Smooth muscle cell (in vitro differentiated cells): ENCODE measurements at regions not wholly inside any gene's neighbourhood (a gene's known extent, or its start where the extent isn't known, plus 50 kb on each side); places are given as distances from the start of the nearest gene placed in this dataset.

ENCODE experiments used
- DNase-seq: peaks from one replicate; lab custom pipeline; 2025; ENCODE audit not compliant: unreplicated experiment; lab: John Stamatoyannopoulos, UW
- H2AFZ ChIP-seq: fragments of 200-600 bp; sonication (generic); 2 replicates; pipeline ENCODE4 v1.6.0; 2016; ENCODE audit warnings: antibody characterized with exemption, low read depth, mild to moderate bottlenecking
- H3F3A ChIP-seq: fragments of 200-600 bp; sonication (generic); 2 replicates; pipeline ENCODE4 v1.6.0; 2017; ENCODE audit warnings: antibody characterized with exemption, low read depth
- H3K27ac ChIP-seq: fragments of 200-600 bp; sonication (generic); 2 replicates; pipeline ENCODE4 v1.5.1; 2016; ENCODE audit warnings: low read depth, mild to moderate bottlenecking
- H3K27me3 ChIP-seq: fragments of 200-600 bp; sonication (generic); 2 replicates; pipeline ENCODE4 v1.6.1; 2016; ENCODE audit warnings: low read depth, mild to moderate bottlenecking
- H3K36me3 ChIP-seq: fragments of 200-600 bp; sonication (generic); 2 replicates; pipeline ENCODE4 v1.5.1; 2016; ENCODE audit warnings: low read depth
- H3K4me1 ChIP-seq: fragments of 200-600 bp; sonication (generic); 2 replicates; pipeline ENCODE4 v1.5.1; 2016; ENCODE audit warnings: low read depth
- H3K4me2 ChIP-seq: fragments of 200-600 bp; sonication (generic); 2 replicates; pipeline ENCODE4 v1.6.0; 2016; ENCODE audit warnings: mild to moderate bottlenecking
- H3K4me3 ChIP-seq: fragments of 200-600 bp; sonication (generic); 2 replicates; pipeline ENCODE4 v1.5.1; 2016; ENCODE audit warnings: mild to moderate bottlenecking
- H3K79me2 ChIP-seq: fragments of 200-600 bp; sonication (generic); 2 replicates; pipeline ENCODE4 v1.6.0; 2016; ENCODE audit warnings: low read depth, mild to moderate bottlenecking
- H3K9ac ChIP-seq: fragments of 200-600 bp; sonication (generic); 2 replicates; pipeline ENCODE4 v1.6.0; 2016; ENCODE audit warnings: low read depth
- H3K9me3 ChIP-seq: fragments of 200-600 bp; sonication (generic); replicated peaks from 2 replicates; pipeline ENCODE4 v1.5.1; 2016; ENCODE audit warnings: low read depth
- H4K20me1 ChIP-seq: fragments of 200-600 bp; sonication (generic); 2 replicates; pipeline ENCODE4 v1.6.0; 2016; ENCODE audit warnings: low read depth
- WGBS: methylation state at CpG from one replicate; pipeline ENCODE4 v1.1.7; 2016; ENCODE audit warnings: low lambda C conversion rate; 5-methylcytosine and 5-hydroxymethylcytosine counted together
- TF ChIP-seq, protein P1 (sequence below): fragments of 200-600 bp; sonication (generic); IDR thresholded peaks from 2 replicates; pipeline ENCODE4 v1.5.1; 2017; ENCODE audit warnings: borderline replicate concordance, mild to moderate bottlenecking, antibody characterized with exemption; ENCODE audit not compliant: insufficient read depth, poor library complexity, severe bottlenecking

DNA sequence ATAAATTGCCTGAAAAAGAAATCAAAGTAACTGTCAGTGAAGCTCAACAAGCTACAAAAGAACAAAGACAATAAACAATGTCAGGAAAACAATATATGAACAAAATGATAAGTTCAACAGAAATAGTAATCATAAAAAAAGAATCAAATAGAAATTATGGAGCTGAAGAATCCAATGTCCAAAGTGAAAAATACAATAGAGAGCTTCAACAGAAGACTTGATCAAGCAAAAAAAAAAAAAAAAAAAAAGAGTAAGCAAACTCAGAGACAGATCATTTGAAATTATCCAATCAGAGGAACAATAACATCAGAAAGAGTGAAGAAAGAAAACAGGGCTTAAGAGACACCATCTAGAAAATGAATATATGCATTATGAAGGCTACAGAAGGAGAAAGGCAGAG, 251.4 kb upstream of the SAMSN1 start:
- no peaks in the 10 kb centered on the region for H3F3A ChIP-seq
- TF ChIP-seq, protein P1, sequence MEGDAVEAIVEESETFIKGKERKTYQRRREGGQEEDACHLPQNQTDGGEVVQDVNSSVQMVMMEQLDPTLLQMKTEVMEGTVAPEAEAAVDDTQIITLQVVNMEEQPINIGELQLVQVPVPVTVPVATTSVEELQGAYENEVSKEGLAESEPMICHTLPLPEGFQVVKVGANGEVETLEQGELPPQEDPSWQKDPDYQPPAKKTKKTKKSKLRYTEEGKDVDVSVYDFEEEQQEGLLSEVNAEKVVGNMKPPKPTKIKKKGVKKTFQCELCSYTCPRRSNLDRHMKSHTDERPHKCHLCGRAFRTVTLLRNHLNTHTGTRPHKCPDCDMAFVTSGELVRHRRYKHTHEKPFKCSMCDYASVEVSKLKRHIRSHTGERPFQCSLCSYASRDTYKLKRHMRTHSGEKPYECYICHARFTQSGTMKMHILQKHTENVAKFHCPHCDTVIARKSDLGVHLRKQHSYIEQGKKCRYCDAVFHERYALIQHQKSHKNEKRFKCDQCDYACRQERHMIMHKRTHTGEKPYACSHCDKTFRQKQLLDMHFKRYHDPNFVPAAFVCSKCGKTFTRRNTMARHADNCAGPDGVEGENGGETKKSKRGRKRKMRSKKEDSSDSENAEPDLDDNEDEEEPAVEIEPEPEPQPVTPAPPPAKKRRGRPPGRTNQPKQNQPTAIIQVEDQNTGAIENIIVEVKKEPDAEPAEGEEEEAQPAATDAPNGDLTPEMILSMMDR, result no peak
- H3K9ac ChIP-seq, result no peak overlapping the region
- no peak overlapping the region for H2AFZ ChIP-seq
- no peak overlapping the region for H3K4me3 ChIP-seq
- no peaks in the 10 kb centered on the region for H3K27me3 ChIP-seq
- no peaks in the 10 kb centered on the region for H3K4me1 ChIP-seq
- H3K9me3 ChIP-seq, result no peaks in the 10 kb centered on the region
- no peaks in the 10 kb centered on the region for H4K20me1 ChIP-seq
- no peak overlapping the region for H3K4me2 ChIP-seq
- no peak overlapping the region for H3K27ac ChIP-seq
- no peaks in the 10 kb centered on the region for H3K79me2 ChIP-seq
- DNase-seq, result no peak
- H3K36me3 ChIP-seq, result no peaks in the 10 kb centered on the region

DNA sequence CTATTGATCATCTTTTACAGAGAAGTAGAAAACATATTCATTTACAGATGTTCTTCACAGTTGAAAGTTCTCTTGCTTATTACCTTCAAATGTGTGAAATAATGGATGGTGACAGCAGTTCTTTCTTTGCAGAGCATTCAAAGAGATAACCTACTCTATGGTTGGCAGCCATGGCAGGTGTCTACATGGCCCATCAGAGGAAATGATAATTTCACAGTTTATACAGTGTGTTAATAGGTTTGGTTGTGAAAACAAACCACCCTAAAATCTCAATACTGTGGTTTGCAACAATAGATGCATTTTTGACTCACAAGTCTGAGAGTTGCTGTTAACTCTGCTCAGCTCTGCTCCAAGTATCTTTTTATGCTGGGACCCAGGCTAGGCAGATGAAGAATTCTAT, 241.2 kb upstream of the SAMSN1 start:
- H3K4me2 ChIP-seq, result no peak overlapping the region
- H3K4me1 ChIP-seq, result no peaks in the 10 kb centered on the region
- no peak for DNase-seq
- TF ChIP-seq, protein P1, result no peak
- no peaks in the 10 kb centered on the region for H3K9me3 ChIP-seq
- H3K27me3 ChIP-seq, result no peaks in the 10 kb centered on the region
- no peaks in the 10 kb centered on the region for H4K20me1 ChIP-seq
- H3K9ac ChIP-seq, result no peak overlapping the region
- no peaks in the 10 kb centered on the region for H3K79me2 ChIP-seq
- no peak overlapping the region for H3K4me3 ChIP-seq
- H3F3A ChIP-seq, result no peaks in the 10 kb centered on the region
- H3K36me3 ChIP-seq, result no peaks in the 10 kb centered on the region
- no peak overlapping the region for H2AFZ ChIP-seq
- no peak overlapping the region for H3K27ac ChIP-seq

DNA sequence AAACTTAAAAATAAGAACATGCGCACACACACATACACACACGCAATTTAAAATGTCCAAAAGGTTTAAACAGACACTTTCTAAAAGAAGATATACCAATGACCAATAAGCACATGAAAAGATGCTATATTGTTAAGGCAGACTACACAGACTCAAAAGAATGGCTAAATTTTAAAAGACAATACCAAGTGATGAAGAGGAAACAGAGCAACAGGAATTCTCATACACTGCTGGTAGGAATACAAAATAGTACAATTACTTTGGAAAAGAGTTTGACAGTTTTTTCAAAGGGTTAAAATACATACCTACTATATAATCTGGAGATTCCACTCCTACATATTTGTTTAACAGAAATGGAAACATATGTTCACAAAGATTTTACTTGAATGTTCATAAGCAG, 239.6 kb upstream of the SAMSN1 start:
- Histone ChIP-seq H3K4me2 (no peak overlapping the region), H3K79me2 (no peaks in the 10 kb centered on the region), H3K9me3 (no peaks in the 10 kb centered on the region), H3K4me1 (no peaks in the 10 kb centered on the region), H3K4me3 (no peak overlapping the region), H3K27ac (no peak overlapping the region), H3K36me3 (no peaks in the 10 kb centered on the region), H3K9ac (no peak overlapping the region), H4K20me1 (no peaks in the 10 kb centered on the region), H3F3A (no peaks in the 10 kb centered on the region), H2AFZ (no peak overlapping the region), H3K27me3 (no peaks in the 10 kb centered on the region)
- no peak for DNase-seq
- 93% methylated on average over 2 of the region's 2 CpGs for WGBS
- TF ChIP-seq, protein P1, result no peak

DNA sequence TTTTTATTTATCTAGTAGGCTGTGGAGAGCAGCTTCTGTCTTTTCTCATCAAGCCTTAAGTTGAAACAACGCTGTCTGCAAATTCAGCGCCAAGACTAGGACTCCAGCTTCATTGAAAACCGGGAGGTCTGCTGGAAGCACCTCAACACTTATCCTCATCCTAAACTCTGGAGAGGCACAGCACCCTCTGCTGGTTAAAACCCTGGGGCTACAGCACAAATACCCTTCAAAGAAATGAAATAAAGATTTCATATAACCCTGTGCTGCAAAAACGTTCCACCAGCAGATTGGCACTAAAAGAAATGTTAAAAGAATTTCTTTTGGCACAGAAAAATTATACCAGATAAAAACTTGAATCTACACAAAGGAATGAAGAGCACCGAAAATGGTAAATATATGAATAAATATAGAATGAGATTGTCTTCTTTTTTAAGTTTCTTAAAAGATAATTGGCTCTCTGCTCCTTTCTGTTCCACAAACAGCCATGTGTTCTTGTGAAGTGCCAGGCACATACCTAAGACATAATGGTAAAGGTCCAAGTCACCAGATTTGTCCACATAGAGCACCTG, 227.7 kb upstream of the SAMSN1 start:
- H4K20me1 ChIP-seq, result no peaks in the 10 kb centered on the region
- TF ChIP-seq, protein P1, result peak; percentile 54
- DNase-seq, result no peak
- H3K9ac ChIP-seq, result no peak overlapping the region
- no peaks in the 10 kb centered on the region for H3K4me1 ChIP-seq
- H3K27ac ChIP-seq, result no peak overlapping the region
- H3K36me3 ChIP-seq, result no peaks in the 10 kb centered on the region
- no peak overlapping the region for H3K4me2 ChIP-seq
- no peak overlapping the region for H2AFZ ChIP-seq
- no peaks in the 10 kb centered on the region for H3F3A ChIP-seq
- no peaks in the 10 kb centered on the region for H3K9me3 ChIP-seq
- no peaks in the 10 kb centered on the region for H3K27me3 ChIP-seq
- H3K4me3 ChIP-seq, result no peak overlapping the region
- no peaks in the 10 kb centered on the region for H3K79me2 ChIP-seq
- 36% methylated on average over 5 of the region's 5 CpGs for WGBS
